Fibroblast of skin of left biceps (primary cell): ENCODE measurements at regions not wholly inside any gene's neighbourhood (a gene's known extent, or its start where the extent isn't known, plus 50 kb on each side); places are given as distances from the start of the nearest gene placed in this dataset.
A peak's percentile ranks its signal among the peaks of the same experiment; 100 is the strongest.

ENCODE experiments used
- DNase-seq, 2 experiments: peaks; one replicate each; pipeline ENCODE4 v3.0.0-alpha.2; 2013; ENCODE audit warnings: low read depth in 2 of 2

DNA sequence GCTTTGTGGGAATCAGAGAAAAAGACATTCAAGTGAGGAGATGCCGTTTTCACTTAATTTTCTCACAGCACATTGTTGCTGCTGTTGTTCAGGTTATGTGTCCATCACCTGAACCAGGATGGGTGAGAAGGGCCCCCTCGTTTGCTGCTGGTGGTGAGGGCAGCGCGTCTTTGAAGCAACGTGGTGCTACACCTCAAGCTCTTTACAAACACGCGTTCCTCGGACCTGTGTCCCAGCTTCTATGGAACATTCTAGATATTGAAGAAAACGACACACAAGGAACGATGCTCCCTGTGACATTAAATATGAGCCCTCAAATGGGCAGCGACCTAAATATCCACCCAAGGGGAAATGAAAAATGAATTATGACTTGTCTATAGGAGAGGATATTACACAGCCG lies 418.6 kb downstream of the MN1 start:
- no peak for DNase-seq

DNA sequence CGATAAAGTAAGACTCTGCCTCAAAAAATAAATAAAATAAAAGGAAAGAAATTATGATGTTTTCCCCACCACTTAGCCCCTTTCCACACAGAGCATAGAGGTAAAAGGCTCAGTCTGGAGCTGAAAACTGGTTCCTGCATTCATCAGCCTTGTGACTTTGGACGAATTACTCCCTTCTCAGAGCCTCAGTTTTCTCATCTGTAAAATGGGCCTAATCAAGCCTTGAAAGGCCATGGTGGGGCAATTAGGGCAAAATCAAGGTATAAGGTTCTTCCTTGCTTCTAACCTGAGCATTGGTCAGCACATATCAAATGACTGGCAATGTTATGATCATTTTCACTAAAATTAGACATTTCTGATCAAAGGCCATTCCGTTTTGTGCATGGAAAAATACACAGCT lies 417.7 kb downstream of the MN1 start:
- no peak for DNase-seq

- DNase-seq, result no peak
Observed at GRCh38 chr22:27385261-27385998, 416.1 kb downstream of the MN1 start.

DNA sequence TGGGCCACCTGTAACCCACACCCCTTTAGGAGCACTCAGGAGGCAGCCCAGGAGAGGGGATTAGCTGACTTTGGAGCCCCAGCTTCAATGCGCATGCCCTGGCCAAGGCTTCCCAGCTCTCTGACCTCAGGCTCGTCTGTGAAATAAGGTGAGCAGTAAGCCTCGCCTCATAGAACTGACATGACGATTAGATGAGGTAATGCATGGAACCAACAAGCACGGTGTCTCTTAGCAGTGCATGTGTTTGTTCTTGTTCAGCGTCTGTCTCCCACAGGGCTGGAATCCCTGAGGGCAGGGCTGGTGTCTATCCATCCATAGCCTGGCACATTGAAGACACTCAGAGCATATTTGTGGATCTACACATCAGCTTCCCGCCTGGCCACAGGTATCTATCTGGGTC lies 415.4 kb downstream of the MN1 start:
- no peak for DNase-seq

DNA sequence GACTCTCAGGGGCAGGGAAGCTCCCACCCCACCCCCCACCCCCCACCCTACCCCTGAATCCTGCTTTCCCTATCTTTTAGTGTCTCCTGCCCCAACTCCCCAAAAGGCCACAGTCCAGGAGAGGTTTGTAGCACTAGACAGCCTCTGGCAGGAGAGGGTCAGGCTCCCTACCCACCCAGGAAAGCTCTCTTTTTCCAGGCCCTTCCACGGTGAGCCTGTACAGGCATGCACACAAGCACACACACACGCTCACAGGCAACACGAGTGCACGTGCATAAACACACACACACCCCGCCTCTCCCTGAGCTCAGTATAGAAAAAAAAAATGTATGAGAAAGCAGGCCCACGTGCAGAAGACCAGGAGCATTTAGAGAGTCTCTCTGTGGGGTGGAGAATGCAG lies 414.0 kb downstream of the MN1 start:
- no peak for DNase-seq

DNA sequence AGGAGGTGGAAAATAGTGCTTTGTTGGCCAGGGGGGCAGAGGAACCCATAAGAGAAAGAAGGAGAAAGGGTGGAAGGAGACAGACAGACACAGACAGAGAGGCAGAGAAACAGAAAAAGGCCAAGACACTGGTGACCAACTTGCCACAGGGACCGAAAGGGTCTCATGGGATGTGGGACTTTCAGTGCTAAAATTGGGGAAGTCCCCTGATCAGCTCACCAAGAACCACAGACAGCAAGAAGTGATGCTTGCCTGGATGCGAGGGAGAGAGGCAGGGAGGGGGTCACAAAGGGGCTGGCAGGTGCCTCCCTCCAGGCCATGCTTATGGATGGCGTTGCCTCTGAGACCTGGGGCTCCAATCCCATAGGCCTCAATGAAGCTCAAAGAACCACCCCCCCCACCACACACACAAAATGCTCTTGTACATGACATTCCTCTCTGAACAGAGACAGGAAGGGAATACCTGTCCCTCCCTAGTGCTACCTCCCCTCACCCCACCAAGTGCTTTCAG lies 413.4 kb downstream of the MN1 start:
- DNase-seq, result no peak

- DNase-seq, result no peak
Observed at GRCh38 chr22:27389727-27390075, 411.9 kb downstream of the MN1 start.

- DNase-seq, result peak in 1 of 2 experiments; percentile 23
Observed at GRCh38 chr22:27391092-27391770, 410.3 kb downstream of the MN1 start.

DNA sequence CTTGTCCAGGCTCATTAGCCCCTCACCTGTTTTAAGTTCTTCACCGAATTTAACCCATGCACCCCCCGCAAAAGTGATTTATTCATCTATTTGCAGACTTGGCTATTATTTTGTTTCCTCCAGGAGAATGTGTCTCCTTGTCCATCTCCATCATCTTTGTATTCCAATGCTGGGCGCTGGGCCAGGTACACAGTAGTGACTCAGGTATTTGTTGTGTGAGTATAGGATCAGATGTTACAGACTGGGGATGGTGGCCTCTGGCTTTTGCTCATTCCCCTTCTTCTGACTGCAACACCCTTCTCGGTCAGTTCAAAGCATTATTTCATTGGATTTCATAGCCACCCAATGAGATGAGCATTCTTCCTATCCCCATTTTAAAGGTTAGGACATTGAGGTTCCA lies 408.2 kb downstream of the MN1 start:
- no peak for DNase-seq

DNA sequence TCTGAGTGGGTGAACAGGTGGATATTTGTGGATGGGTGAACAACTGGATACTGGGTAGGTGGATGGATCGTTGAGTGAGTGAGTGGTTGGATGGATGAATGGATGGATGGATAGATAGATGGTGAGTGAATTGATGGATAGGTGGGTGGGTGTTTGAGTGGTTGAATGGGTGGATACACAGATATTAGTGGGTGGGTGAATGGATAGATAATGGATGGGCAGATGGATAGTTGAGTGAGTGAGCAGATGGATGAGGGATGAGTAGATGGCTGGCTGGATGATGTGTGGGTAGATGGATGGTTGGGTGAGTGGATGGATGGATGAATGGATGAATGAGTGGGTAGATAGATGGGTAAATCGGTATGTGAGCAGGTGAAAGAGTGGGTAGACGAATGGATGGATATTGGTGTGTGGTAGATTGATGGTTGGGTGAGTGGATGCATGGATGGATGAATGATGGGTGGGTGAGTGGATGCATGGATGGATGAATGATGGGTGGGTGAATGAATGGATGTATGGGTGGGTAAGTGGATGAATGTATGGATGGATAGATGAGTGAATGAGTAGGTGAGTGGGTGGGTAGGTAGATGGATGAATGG lies 406.7 kb downstream of the MN1 start:
- no peak for DNase-seq

DNA sequence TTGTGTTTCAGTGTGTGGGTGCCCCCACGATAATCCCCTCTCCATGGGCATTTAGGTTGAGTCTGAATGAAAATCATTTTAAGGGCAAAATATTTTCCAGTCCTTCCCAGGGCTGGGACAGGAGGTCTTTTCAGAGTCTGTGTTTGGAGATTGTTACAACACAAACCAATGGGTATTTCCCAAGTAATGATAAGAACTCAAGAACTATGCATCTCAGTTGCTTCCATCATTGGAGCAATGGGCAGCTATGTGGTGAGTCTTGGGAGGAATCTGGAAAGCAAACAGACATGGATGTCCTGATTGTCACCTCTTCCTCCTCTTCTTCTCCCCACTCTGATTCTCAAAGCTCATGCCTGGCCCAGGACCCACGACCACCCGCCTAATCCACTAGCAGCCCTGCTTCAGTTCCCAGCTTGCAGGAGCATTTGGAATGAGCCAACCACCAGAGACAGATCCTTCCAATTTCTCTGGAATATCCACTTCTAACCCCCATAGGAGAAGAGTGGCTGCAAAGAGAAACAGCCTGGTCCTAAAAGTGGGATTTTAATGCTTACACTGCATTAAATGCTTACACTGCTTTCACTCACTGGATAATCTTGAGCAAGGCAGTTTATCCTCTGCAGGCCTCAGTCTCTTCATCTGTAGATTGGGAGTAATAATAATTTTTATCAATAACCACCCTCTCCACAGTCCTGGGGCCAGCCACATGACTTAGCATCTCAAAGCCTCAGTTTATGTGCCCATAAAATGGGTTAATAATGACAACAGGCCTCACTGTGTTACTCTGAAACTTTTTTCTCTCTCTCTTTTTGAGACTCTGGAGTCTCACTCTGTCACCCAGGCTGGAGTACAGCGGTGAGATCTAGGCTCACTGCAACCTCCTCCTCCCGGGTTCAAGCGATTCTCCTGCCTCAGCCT lies 404.3 kb downstream of the MN1 start:
- DNase-seq, result no peak

DNA sequence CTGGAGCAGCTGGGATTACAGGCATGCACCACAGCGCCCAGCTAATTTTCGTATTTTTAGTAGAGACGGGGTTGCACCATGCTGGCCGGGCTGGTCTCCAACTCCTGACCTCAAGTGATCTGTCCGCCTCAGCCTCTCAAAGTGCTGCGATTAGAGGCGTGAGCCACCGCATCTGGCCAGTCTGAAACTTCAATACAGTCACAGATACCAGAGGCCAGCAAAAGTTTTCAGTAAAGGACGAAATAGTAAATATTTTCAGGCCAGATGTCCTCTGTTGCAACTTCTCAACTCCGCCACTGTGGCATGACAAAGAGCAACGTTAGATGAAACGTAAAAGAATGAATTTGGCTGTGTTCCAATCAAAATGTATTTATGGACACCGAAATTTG lies 403.6 kb downstream of the MN1 start:
- no peak for DNase-seq

- DNase-seq, result no peak
Observed at GRCh38 chr22:27399161-27399560, 402.4 kb downstream of the MN1 start.

DNA sequence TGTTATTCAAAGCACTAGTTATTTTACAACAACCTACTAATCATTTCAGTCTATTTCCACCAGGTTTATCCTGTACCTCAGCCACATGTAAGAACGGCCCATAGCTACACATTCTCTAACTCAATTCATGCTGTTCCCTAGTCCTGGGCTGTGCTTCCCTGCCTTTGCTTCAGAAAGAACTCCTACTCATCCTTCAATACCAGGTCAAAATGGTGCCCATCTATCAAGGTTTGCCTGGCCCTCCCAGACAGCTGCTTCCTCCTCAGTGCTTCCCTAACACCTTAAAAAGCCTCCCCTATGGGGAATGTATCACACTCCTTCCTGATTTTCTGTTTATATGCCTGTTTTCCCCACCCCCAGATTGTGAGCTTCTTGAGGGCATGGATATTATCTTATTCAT lies 400.7 kb downstream of the MN1 start:
- DNase-seq, result no peak

GRCh38 chr22:27401321-27401720 lies 400.2 kb downstream of the MN1 start:
- DNase-seq, result no peak

GRCh38 chr22:27404441-27404840 lies 397.1 kb downstream of the MN1 start:
- no peak for DNase-seq

DNA sequence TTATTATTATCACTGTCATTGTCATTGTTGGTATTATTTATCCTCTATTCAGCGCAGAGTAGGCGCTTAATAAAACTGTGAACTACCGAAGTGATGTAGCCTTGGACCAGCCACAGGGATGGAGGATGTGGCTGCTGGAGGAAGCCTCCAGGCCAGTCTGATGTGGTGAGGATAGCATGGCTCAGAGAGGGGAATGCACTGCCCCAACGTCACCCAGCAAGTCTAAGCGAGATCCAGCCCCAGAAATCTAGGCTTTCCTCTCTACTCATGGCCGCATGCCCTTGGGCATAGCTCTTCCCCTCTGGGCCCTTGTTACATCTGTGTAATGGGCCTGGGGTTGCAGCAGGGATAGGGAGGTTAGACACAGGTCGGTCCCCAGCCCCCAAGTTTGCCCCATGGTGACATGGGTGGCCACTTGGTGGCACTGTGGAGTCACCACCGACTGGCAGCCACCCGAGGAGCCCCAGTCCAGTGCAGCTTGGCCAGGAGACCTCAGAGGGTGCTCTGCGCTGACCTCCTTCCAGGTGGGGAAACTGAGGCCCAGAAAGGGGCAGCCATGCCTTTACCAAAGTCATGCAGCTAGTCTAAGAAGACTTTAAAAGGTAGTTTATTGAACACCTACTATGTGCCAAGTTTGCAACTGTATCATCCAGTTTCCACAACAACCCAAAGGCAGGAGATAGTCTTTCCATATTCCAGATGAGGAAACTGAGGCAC lies 395.7 kb downstream of the MN1 start:
- no peak for DNase-seq

DNA sequence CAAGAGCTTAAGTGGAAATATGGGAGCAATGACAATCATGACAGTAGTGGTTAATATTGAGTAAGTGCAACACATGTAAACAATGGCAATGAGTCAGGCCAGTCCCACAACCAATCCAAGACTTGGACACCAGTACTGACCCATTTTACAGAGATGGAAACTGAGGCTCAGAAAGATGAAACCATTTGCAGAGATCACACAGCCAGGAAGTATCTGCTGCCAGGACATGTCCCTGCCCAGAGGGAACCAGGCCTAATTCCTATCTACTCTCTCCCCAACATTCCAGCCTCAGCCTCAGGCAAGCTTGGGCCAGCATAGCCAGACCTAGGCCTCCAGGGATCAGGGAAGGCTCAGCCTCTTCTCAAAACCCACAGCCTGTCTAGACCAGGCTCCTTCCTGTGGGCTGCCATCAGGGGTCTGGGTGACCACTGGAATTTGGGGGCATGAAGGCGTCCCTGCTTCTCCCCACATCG lies 395.1 kb downstream of the MN1 start:
- DNase-seq, result no peak

GRCh38 chr22:27407369-27407985 lies 394.1 kb downstream of the MN1 start:
- no peak for DNase-seq

DNA sequence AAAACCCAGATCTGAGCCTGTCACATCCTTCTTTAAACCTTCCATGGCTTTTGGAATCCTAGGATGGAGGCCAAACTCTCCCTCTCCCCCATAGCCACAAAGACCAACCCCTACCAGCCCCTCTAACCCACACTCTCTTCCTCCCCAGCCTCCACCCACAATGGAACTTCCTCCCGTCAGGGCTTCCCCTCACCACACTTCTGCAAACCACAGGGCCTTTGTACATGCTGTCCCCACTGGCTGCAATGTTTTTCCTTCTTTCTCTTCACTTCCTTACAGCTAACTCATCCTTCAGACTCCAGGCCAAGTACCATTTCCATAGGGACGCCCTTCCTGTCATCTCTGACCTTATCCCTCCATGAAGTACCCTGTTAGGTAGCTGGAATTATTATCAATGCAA lies 393.5 kb downstream of the MN1 start:
- no peak for DNase-seq

- DNase-seq, result no peak
Observed at GRCh38 chr22:27409299-27409698, 392.3 kb downstream of the MN1 start.
